ENCODE measurements at regions not wholly inside any gene's neighbourhood (a gene's known extent, or its start where the extent isn't known, plus 50 kb on each side); places are given as distances from the start of the nearest gene placed in this dataset.

- no peak for DNase-seq
Observed at GRCh38 chr4:155616117-155616516, 50.5 kb upstream of the GUCY1A1 start.

- DNase-seq, result no peak
Observed at GRCh38 chr4:155615081-155615887, 51.4 kb upstream of the GUCY1A1 start.

GRCh38 chr4:155614111-155614762 is 52.4 kb upstream of the GUCY1A1 start:
- no peak for DNase-seq

GRCh38 chr4:155612074-155612473 is 54.6 kb upstream of the GUCY1A1 start:
- no peak for DNase-seq

- no peak for DNase-seq
Observed at GRCh38 chr4:155611501-155611900, 55.1 kb upstream of the GUCY1A1 start.

GRCh38 chr4:155610143-155610542 is 56.5 kb upstream of the GUCY1A1 start:
- DNase-seq, result no peak

- no peak for DNase-seq
Observed at GRCh38 chr4:155609455-155610059, 57.1 kb upstream of the GUCY1A1 start.

- no peak for DNase-seq
Observed at GRCh38 chr4:155608225-155608885, 58.3 kb upstream of the GUCY1A1 start.

GRCh38 chr4:155607481-155607880 is 59.2 kb upstream of the GUCY1A1 start:
- no peak for DNase-seq

- no peak for DNase-seq
Observed at GRCh38 chr4:155604718-155605626, 61.7 kb upstream of the GUCY1A1 start.

- DNase-seq, result no peak
Observed at GRCh38 chr4:155603360-155603891, 63.2 kb upstream of the GUCY1A1 start.

- DNase-seq, result no peak
Observed at GRCh38 chr4:155602351-155603140, 64.1 kb upstream of the GUCY1A1 start.

- no peak for DNase-seq
Observed at GRCh38 chr4:155600244-155600643, 66.4 kb upstream of the GUCY1A1 start.

- no peak for DNase-seq
Observed at GRCh38 chr4:155599596-155599995, 67.1 kb upstream of the GUCY1A1 start.

- DNase-seq, result no peak
Observed at GRCh38 chr4:155599085-155599484, 67.6 kb upstream of the GUCY1A1 start.

- no peak for DNase-seq
Observed at GRCh38 chr4:155597933-155598451, 68.7 kb upstream of the GUCY1A1 start.

- DNase-seq, result no peak
Observed at GRCh38 chr4:155597281-155597680, 69.4 kb upstream of the GUCY1A1 start.

- DNase-seq, result no peak
Observed at GRCh38 chr4:155593793-155594192, 72.9 kb upstream of the GUCY1A1 start.

- DNase-seq, result no peak
Observed at GRCh38 chr4:155592938-155593297, 73.7 kb upstream of the GUCY1A1 start.

- no peak for DNase-seq
Observed at GRCh38 chr4:155592179-155592937, 74.3 kb upstream of the GUCY1A1 start.

All from activated T-cell treated with anti-CD3 and anti-CD28 coated beads, Interleukin-2, amount 50 U/mL, for 1 hour (primary cell).